A673 (cell line): ENCODE measurements at regions not wholly inside any gene's neighbourhood (a gene's known extent, or its start where the extent isn't known, plus 50 kb on each side); places are given as distances from the start of the nearest gene placed in this dataset.

Experiments used
- BruUV-seq: library from RNA; stranded (reverse); fragments of 400-500 nt; replicated peaks from 2 replicates; lab custom pipeline; 2021; lab: Mats Ljungman, UMichigan
- CTCF ChIA-PET: fragments of 300-600 bp; sonication (Branson Sonifier 250); formaldehyde crosslinking; loops from one replicate; lab custom pipeline; 2022; ENCODE audit warnings: antibody characterized with exemption; lab: Charles Lee
- POLR2A ChIA-PET: fragments of 300-600 bp; sonication (Branson Sonifier 250); formaldehyde crosslinking; loops from one replicate; lab custom pipeline; 2022; ENCODE audit warnings: antibody characterized with exemption; ENCODE audit not compliant: low non-redundant PET; lab: Charles Lee
- DNase-seq: peaks from one replicate; pipeline ENCODE4 v3.0.0-alpha.2; 2015; ENCODE audit warnings: low spot score
- H3K27ac ChIP-seq: fragments of 200-600 bp; sonication (generic); 2 replicates; pipeline ENCODE4 v1.5.1; 2016; ENCODE audit warnings: mixed run types, low read depth, mild to moderate bottlenecking, mixed read lengths, antibody characterized with exemption, low read length; ENCODE audit not compliant: poor library complexity, severe bottlenecking
- H3K27me3 ChIP-seq: fragments of 200-600 bp; sonication (generic); replicated peaks from 2 replicates; pipeline ENCODE4 v1.6.1; 2017; ENCODE audit warnings: mixed run types, low read depth, mild to moderate bottlenecking, mixed read lengths, antibody characterized with exemption, low read length; ENCODE audit not compliant: insufficient read depth, poor library complexity
- H3K36me3 ChIP-seq: fragments of 200-600 bp; sonication (generic); 2 replicates; pipeline ENCODE4 v1.6.1; 2016; ENCODE audit warnings: mixed run types, mild to moderate bottlenecking, mixed read lengths, antibody characterized with exemption, low read length; ENCODE audit not compliant: insufficient read depth, poor library complexity, severe bottlenecking
- H3K4me1 ChIP-seq: fragments of 200-600 bp; sonication (generic); 2 replicates; pipeline ENCODE4 v1.6.1; 2017; ENCODE audit warnings: mixed run types, mild to moderate bottlenecking, mixed read lengths, antibody characterized with exemption, low read length; ENCODE audit not compliant: insufficient read depth, poor library complexity, severe bottlenecking
- H3K4me3 ChIP-seq: fragments of 200-600 bp; sonication (generic); 2 replicates; pipeline ENCODE4 v1.5.1; 2016; ENCODE audit warnings: low read depth, mixed run types, mild to moderate bottlenecking, mixed read lengths, low read length; ENCODE audit not compliant: poor library complexity, severe bottlenecking
- H3K9me3 ChIP-seq: fragments of 200-600 bp; sonication (generic); 2 replicates; pipeline ENCODE4 v1.6.1; 2016; ENCODE audit warnings: mixed run types, low read depth, mild to moderate bottlenecking, mixed read lengths, antibody characterized with exemption, low read length; ENCODE audit not compliant: poor library complexity, severe bottlenecking
- EZH2 ChIP-seq: fragments of 200-600 bp; sonication (generic); IDR thresholded peaks from 2 replicates; pipeline ENCODE4 v1.6.1; 2017; ENCODE audit warnings: borderline replicate concordance, low read depth, mild to moderate bottlenecking, mixed read lengths, antibody characterized with exemption, low read length; ENCODE audit not compliant: poor library complexity, severe bottlenecking
- intact Hi-C: fragments of 100-400 bp; cut with micrococcal nuclease; formaldehyde crosslinking; loops from one replicate; pipeline ENCODE4 v1.10.0; 2022; ENCODE audit not compliant: unreplicated experiment
- TF ChIP-seq, protein P1 (sequence below): fragments of 300-800, 200-600 bp; sonication (generic); conservative IDR thresholded peaks from 2 replicates; pipeline ENCODE4 v1.5.1; 2017; ENCODE audit warnings: low read depth, mild to moderate bottlenecking, antibody characterized with exemption, low read length, moderate library complexity, mixed read lengths

- Histone ChIP-seq H3K27me3 (no peaks in the 10 kb centered on the region), H3K27ac (no peak overlapping the region), H3K4me1 (no peaks in the 10 kb centered on the region), H3K36me3 (no peaks in the 10 kb centered on the region), H3K9me3 (no peaks in the 10 kb centered on the region), H3K4me3 (no peak overlapping the region)
- BruUV-seq = no TSS peak
- CTCF ChIA-PET = no interaction called here
- intact Hi-C loops = no loop called here
- POLR2A ChIA-PET = no interaction called here
- no peak for TF ChIP-seq EZH2
- TF ChIP-seq, protein P1, sequence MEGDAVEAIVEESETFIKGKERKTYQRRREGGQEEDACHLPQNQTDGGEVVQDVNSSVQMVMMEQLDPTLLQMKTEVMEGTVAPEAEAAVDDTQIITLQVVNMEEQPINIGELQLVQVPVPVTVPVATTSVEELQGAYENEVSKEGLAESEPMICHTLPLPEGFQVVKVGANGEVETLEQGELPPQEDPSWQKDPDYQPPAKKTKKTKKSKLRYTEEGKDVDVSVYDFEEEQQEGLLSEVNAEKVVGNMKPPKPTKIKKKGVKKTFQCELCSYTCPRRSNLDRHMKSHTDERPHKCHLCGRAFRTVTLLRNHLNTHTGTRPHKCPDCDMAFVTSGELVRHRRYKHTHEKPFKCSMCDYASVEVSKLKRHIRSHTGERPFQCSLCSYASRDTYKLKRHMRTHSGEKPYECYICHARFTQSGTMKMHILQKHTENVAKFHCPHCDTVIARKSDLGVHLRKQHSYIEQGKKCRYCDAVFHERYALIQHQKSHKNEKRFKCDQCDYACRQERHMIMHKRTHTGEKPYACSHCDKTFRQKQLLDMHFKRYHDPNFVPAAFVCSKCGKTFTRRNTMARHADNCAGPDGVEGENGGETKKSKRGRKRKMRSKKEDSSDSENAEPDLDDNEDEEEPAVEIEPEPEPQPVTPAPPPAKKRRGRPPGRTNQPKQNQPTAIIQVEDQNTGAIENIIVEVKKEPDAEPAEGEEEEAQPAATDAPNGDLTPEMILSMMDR = no peak
- no peak for DNase-seq
These were observed 1726.1 kb upstream of the RAG2 start for GRCh38 chr11:38323961-38324761.

GRCh38 chr11:38315151-38315550 is 1717.1 kb upstream of the RAG2 start:
- ChIA-PET CTCF (no interaction called here), POLR2A (no interaction called here)
- Histone ChIP-seq H3K4me3 (no peak overlapping the region), H3K4me1 (no peaks in the 10 kb centered on the region), H3K27me3 (no peaks in the 10 kb centered on the region), H3K36me3 (no peaks in the 10 kb centered on the region), H3K9me3 (peaks cover 9% of the 10 kb centered on the region), H3K27ac (no peak overlapping the region)
- intact Hi-C loops = no loop called here
- BruUV-seq = no TSS peak
- DNase-seq = no peak
- no peak for TF ChIP-seq EZH2
- TF ChIP-seq, protein P1 = no peak

DNA sequence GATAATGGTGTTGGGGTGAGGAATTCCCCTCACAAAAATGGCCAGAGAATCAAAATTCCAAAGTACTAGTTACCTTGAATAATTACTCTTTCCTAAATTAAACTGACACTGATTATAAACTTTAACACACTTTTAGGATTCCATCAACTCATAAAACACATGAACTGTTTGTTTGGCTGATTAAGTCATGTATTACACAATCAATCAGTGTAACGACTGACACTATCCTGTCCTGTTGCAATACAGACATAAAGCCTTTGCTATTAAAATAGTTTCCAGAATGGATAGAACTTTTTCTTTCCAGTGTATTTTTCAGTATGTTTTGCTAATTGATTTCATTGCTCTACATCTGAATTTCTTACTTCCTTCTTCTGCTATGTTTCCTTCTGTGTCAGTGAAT is 1709.4 kb upstream of the RAG2 start:
- no peak for DNase-seq
- ChIA-PET POLR2A (no interaction called here), CTCF (no interaction called here)
- H3K27me3 ChIP-seq = no peaks in the 10 kb centered on the region
- intact Hi-C loops = no loop called here
- TF ChIP-seq, protein P1 = no peak
- no peak for TF ChIP-seq EZH2
- H3K4me1 ChIP-seq = no peaks in the 10 kb centered on the region
- no TSS peak for BruUV-seq
- peaks cover 4% of the 10 kb centered on the region for H3K9me3 ChIP-seq
- no peaks in the 10 kb centered on the region for H3K36me3 ChIP-seq
- H3K27ac ChIP-seq = no peak overlapping the region
- no peak overlapping the region for H3K4me3 ChIP-seq
